Ureter (tissue), 1 donor: ENCODE measurements at regions not wholly inside any gene's neighbourhood (a gene's known extent, or its start where the extent isn't known, plus 50 kb on each side); places are given as distances from the start of the nearest gene placed in this dataset.
A peak's percentile ranks its signal among the peaks of the same experiment; 100 is the strongest.
"Not testable (repeated sequence)": the region's sequence is repeated elsewhere in the genome, so short reads cannot be mapped to it uniquely, and the experiment has no call there.

Experiments used
- DNase-seq: peaks from one replicate; pipeline ENCODE4 v3.0.0-alpha.2; 2020; ENCODE audit warnings: low spot score
- donor health status: DM: yes; HTN: yes; CAD: no.

DNA sequence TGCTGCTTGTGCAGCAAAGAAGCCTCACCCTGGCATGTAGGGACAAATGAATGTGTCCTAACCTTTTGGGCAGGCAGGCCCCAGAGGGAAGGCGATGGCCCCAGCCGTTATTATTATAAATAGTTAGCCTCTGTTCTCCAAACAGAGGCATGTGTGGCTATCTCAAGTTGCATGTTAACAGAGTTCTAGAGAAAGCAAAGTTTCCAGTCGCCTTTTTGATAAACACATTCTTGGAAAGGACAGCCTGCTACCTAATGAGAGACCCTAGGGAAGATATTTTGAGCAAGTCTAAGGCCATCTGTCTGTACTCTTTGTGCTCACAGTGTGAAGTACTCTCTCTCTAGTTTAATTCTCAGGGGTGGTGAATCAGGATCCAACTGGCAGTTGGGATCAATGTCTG, 97.4 kb upstream of the FHL2 start:
- no peak for DNase-seq

DNA sequence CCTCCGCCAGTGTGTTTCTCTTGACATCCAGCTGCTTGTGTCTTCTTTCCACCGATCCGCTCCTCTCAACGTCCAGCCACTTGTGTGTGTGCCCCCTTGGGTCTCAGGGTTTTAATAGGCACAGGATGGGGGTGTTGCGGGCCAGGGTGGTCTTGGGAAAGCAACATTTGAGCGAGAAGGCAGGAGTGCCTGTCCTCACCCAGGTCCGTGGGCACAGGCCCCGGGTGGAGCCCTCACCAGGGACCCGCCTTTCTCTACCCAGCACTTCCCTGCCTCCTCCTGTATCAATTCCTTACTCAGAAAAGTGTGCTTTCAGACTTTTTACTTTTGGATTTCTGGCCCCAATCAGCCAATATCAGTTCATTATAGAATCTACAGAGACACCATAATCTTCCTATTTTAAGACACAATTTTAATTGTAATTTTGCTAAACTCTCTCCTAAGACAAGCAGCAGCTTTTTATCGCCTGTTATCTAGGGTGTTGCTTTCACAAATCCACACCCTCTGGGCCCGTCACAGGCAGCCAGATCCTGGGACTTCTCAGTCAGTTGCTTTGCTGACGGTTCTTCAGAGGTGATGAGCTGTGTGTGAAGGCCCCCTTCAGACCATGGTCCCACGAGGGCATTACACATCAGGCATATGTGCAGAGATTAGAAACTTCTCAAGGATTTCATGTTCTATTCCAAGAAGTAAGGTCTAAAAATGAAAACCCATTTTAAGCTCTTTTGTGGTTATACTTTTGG, 96.0 kb upstream of the FHL2 start:
- DNase-seq = no peak

DNA sequence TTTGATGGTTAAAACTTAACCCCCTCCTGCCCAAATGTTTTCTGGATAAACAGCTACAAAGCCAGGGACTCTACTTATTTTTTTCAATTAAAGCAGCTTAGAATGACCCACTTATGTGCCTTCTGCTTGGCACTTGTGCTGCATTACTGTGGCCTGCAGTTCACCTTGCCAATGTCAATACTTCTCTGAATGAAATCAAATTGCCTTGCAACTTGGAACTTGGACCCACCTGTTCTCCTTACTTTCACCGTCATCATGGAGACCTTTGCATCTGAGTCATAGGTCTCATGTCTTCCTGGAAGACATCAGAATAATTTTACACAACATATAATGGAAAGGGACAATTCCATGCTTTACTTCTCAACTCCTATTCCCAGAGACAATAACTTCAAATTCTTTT, 92.1 kb upstream of the FHL2 start:
- no peak for DNase-seq

DNA sequence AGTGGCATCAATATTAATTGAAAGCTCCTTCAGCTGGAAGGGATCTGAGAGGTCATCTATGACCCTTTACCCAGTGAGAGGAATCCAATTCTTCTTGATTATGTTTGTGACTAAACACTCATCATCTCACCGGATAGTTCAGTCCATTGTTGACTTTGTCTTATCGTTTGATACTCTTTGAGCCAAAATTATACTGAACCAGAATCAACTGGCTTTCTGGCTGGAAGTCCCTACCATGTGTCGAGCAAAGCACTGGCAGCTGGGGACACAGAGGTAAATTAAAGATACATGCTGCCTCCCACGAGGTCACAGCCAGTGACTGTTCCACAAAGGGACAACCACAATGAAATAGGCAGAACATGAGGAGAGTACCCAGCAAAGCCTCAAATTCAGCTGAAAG, 91.4 kb upstream of the FHL2 start:
- DNase-seq = no peak

DNA sequence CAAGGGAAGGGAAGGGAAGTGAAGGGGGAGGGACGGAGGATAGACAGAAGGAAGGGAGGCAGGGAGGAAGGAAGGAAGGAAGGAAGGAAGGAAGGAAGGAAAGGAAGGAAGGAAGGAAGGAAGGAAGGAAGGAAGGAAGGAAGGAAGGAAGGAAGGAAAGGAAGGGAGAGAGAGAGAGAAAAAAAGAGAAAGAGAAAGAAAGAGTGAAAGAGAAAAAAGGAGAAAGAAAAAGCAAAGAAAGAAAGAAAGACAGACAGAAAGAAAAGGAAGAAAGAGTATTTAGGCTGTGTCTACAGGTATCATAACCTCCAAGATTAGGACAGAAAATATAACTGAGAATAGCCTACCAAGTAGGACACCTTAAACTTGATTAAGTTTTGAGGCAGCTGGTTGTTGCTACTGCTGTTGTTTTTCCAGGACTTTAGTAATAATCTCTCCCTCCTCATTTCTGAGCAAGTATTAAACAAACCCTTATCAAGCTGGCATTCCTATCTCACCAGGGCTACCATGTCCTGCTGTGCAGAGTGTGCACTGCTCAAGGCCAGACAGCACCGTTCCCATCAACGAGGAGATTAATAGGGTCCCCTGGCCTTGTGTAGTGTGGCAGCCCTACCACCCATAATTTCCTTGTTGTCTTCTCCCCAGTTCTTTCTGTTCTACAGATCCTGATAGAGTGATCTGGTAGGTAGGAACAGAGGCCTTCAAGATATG, 90.5 kb upstream of the FHL2 start:
- DNase-seq = no peak

DNA sequence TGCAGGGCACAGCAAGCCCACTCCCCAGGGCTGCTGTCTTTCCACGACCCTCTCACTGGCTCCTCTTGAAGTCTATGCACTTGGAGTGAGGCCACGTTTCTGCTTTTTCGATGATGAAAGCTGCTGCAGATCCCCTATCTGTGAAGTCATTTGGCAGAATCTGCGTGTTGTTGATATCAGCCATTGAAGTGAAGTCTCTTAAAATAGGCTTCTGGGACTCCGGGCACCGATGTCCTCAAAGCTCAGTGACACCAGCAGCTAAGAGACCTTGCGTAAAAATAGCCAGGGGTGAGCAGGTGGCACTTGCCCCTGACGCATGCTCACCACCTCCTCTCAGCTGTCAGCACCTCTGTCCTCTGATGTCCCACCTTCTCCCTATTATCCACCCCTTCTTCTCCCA, 89.4 kb upstream of the FHL2 start:
- DNase-seq = no peak

DNA sequence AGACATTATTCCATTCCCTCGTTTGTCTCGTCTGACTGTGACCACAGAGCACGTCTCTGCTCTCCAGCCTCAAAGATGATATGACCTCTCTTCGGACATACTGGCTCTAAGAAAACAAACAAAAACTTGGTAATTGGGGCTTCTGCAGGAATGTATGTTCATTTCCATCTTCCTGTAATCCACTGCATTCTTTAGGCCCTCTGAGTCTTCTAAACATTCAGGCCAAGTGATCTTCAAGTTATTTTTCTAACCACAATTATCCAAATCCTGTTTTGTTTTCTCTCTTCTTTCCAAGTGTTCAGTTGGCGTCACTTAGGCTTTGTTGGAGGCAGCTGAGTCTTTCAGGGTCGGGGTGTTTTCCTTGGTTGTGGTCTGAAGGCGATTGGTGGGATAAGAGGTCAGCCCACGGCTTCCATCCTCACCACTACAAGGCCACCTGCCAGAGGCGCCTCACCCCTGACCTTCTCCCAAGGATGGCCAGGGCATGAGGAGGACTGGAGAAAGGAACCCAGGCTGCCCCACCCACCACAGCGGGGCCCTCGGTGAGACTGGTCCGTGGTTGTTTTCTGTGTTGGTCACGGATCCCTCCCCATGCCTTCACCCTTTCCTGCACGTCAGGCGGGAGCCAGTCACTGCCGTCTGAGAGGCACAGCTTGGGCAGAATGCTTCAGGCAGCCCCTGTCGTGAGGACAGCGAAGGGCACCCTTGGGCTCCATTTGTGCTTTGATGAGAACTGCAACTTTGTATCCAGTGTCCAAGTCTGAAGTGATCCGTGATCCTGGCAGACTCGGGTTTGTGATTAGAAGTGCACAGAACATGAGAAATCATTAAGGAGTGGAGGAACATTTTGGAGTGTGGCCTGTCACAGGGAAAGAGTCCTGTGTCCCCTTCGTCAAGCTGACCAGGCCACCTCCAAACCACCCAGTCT, 88.6 kb upstream of the FHL2 start:
- DNase-seq = no peak

DNA sequence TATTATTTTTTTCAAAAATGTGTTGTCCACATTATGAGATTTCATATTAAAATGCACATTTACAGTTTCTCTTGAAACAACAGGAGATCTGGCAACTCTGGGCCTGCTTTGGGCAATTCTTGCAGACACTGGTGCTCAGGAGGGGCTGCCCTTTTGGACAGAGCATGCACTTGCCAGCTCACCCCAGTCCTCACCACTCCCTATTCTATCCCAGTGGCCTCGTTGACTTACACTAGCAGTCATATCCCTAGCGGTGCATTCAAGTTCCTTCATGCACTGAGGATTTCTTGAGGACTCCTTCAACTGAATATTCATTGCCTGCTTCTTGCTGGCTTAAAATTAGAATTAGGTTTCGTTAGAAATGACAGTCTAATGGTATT, 87.9 kb upstream of the FHL2 start:
- no peak for DNase-seq

DNA sequence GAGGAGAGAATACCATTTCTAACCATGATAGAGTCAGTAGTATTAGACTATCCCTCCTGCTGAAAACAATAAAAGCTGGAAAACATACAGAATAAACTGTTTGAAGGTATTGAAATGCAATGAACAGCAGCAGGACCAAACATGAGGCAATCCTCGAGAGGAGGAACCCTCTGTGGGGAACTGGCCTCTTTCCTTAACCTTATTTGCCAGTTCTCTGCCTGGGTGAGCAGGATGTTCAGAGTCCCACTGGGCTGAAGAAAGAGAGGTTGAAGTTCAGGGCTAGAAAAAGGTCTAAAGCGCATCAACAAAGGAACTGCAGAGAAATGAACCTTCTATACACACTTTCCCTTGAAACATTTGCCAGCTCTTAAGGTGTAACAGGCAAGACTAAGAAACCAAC, 79.8 kb upstream of the FHL2 start:
- no peak for DNase-seq

DNA sequence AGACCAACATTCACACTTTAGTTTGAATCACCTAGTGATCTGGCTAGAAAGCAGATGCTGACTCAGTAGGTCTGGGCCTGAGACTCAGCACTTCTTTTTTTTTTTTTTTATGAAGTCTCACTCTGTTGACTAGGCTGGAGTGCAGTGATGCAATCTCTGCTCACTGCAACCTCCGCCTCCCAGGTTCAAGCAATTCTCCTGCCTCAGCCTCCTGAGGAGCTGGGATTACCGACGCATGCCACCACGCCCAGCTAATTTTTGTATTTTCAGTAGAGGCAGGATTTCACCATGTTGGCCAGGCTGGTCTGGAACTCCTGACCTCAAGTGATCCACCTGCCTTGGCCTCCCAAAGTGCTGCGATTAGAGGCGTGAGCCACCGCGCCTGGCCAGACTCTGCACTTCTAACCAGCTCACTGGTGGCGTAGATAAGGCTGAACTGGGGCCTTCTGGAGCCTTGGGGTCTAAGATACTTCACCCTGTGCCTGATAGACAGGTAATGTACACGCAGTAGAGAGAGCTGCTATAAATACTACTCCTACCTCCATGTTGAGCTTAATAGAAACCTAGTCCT, 78.3 kb upstream of the FHL2 start:
- DNase-seq = not testable (repeated sequence)

DNA sequence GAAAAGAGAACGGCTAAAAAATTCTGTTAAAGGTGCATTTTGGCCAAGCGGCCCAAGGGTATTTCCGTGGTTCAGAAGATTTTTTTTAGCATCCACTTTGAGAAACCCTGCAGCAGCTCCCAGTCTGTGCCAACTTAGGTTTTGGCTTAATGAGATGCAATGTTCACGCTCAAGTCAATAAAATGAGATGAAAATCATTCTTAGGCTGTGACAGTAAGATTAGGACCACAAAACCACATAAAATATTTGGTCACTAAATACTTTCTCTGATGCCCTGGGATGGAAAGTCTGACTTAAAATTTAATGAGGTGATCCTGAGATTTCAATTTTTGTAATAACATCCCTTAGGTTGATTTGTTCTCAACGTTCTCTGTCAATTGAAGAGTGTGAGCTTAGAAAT, 74.2 kb upstream of the FHL2 start:
- DNase-seq = no peak

DNA sequence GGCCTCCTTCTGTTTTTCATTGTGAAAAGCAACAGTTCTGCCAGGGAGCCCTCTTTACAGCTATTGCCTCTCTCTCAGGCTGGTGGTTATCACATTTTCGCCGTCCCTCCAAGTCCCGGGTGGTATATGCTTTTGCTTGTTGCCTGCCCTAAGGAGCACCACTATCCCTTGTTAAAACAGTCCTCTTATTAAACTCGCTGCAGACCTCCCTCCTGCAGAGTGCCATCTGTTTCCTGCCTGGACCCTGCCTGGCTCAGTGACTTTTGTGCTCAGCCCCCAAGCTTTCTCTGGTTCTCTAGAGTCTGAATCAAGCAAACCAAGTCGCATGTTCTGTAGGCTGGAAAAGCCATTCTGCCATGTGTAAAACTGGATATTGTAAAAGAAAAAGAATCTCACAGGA, 72.1 kb upstream of the FHL2 start:
- no peak for DNase-seq

DNA sequence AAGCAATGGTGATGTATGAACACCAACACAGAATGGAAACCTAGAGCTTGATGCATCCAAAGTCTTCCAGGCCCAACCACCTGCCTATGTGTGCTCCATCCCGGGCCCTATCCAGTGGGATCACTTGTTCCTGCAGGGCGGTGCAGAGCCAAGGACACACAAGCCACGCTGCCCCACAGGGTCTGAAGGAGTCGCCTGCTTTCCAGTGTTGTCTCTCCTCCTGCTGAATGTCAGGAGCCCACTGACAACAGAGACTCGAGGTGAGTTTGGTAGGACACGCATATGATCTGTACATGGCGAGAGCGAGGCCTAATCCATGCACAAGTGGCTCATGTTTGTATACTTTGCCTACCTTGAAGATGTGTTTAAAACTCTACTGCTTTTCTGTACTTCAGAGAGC, 70.9 kb upstream of the FHL2 start:
- DNase-seq = no peak

DNA sequence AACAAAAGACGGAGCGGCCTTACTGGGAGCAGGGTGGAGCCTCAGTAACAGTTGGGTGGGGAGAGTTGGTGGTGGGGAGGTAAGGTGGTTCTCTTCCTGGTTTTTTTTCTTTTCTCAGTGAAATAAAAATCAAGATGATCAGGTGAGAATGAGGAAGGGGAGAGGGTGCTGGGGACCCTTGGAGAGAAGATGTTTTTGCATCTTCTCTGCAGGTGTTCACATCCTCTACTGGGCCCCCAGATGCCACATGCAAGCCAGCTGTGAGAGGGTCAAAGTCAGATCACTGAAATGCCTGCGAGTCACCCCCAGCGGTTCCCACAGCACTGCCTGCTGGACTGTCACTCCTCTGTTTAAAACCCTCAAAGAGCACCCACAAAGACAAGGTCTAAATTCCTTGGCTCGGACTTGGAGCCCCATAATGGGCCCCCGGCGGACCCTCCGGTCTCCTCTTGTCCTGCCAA, 69.8 kb upstream of the FHL2 start:
- DNase-seq = no peak

DNA sequence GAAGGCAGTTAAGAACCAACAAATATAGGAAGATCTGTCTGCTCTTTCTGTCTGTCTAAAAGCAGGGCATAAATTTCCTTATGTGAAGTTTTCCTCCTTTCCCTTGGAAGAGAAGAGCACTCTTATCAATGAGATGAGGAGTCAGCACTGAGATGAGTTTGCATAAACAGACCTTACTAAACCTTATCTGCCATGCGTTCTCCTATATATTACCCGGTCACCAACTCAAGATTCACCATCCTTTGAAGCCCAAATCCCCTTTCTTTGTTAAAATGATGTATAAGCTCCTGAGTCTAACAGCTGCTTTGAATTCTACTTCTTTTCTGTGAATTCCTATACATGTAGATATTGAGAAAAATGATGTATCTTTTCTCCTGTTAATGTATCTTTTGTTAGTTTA, 65.5 kb upstream of the FHL2 start:
- DNase-seq = no peak

DNA sequence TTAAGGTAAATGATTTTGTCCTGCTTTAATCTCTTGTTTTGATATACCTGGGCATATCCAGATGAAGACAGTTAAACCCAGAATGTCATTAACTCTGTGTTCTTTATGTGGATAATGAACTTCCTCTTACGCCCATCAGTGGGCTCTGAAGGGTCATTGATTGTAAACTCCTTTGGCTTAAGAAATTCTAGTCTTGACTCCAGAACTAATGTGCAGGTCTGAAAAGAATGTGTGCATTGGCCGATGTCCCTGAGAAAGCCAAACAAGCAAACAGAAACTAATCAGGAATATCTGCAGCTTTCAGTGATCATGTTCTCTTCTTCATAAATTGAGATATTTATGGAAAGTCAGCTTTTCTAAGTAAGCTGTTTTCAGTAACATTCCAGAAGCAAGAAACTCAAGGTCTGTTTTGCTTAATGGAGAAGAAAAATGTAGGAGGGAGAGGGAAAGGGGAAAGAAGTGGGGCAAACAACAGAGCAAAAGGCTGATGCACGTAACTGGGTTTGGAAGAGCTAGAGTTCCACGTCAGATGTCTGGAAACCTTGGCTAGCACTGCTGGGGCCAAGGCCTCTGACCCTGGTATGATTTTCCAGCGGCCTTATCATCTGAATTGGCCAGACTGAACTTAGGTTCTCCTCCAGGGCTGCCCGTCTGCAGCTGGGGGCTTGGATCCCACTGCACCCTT, 61.3 kb upstream of the FHL2 start:
- no peak for DNase-seq

DNA sequence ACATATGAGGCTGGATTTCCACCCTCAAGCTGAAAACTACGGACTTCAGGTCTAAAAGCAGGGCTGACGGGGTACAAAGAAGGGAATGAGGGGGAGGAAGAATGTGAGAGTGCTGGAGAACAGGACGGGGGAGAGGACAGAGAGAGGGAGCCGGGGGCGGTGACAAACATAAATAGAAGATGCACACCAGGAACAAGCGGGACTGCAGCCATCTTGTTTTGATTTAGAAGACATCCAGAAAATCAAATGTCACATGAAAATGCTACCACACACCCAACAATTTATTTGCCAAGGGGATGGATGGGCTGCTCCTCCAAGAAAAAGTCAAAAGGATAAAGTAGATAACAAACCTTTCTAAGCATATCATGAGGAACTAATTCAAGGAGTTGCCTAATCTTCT, 59.2 kb upstream of the FHL2 start:
- DNase-seq = no peak

DNA sequence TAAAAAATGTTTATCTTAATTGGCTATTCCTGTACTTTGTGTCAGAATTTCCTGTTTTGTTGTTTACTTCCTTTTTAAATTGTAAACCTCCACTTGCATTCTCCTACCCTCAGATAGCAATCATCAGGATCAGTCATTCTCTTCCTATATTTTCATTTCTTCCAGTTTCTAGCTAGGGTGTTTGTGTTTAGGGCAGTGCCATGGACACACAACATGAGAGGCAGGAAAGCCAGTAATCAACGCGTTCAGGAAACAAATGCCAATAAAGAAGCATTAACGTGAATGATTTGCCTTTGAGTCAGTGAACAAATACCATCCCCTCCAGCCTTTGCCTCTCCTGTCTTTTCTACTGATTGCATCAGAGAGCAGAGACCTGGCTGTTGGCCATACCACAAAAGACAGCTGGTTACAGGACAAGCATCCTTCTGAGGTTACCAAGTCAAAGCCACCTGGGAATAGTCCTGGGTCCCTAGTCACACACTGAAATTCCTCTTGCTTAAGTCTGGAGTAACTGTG, 56.7 kb upstream of the FHL2 start:
- peak; percentile 80 for DNase-seq

DNA sequence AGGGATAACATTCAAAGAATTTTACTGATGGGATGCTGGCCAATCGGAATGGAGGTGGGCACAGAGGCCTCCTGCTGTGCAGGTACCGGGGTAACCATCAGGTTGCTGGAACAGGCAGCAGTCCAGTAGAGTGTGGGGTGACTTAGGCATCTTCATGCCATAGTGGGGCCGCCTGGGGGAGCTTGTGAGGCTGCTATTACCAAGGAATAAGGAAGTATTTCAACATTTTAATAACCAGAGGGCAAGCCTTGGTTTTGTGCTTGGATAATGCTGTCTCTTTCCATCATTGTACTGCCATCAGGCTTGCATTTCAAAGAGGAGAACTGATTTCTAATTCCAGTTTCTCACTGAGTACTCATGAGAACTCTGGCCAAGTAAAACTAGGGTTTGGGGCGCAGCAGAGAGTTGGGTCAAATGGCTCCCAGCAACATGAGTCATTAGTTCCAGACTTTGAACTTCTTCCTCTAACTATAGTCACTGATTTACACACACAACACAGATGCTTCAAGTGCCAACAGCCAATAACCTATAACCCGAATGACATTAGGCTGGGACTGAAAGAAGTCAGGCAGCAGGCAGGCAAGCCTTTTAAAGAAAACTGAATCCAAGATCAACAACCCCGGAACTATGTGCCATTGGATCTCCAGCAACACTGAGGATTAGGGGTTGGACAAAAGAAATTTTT, 56.1 kb upstream of the FHL2 start:
- peak; percentile 61 for DNase-seq

DNA sequence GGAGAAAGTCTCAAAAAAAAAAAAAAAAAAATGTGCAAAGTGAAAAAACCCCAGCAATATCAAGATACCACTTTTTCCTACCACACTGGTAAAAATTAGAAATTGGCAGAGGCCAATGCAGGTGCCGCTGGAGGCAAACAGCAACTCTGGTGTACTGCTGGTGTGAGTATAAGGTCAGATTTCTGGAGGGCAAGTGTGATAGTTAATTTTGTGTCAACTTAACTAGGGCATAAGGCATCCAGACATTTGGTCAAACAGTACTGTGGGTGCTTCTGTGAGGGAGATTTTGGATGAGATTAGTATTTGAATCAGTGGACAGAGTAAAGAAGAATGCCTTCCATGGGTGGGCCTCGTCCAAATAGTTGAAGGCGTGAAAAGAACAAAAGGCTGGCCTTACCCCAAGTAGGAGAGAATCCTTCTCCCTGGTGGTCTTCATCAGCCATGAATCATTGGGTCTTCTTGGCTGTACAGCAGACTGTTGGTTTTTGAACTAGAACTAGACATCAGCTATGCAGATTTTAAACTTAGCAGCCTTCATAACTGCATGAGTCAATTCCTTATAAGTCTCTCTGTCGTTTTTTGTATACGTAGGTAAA, 52.8 kb upstream of the FHL2 start:
- DNase-seq = no peak
